22Rv1 (cell line): ENCODE measurements at regions not wholly inside any gene's neighbourhood (a gene's known extent, or its start where the extent isn't known, plus 50 kb on each side); places are given as distances from the start of the nearest gene placed in this dataset.

Experiments used
- CTCF ChIP-seq: fragments of 450-650 bp; IDR thresholded peaks from 2 replicates; pipeline ENCODE4 v1.5.1; 2017; ENCODE audit warnings: mild to moderate bottlenecking
- ZFX ChIP-seq: fragments of 450-650 bp; IDR thresholded peaks from 2 replicates; pipeline ENCODE4 v1.6.1; 2017; ENCODE audit warnings: antibody characterized with exemption, borderline replicate concordance

- TF ChIP-seq CTCF, result no peak
- no peak for TF ChIP-seq ZFX
These were observed 190.4 kb upstream of the JAG1 start for GRCh38 chr20:10864076-10864672.
